ENCODE measurements at regions not wholly inside any gene's neighbourhood (a gene's known extent, or its start where the extent isn't known, plus 50 kb on each side); places are given as distances from the start of the nearest gene placed in this dataset.
"Not testable (repeated sequence)": the region's sequence is repeated elsewhere in the genome, so short reads cannot be mapped to it uniquely, and the experiment has no call there.

GRCh38 chr2:8505311-8505920, 176.4 kb upstream of the ID2 start:
- DNase-seq = no peak

GRCh38 chr2:8506746-8507145, 175.1 kb upstream of the ID2 start:
- no peak for DNase-seq

DNA sequence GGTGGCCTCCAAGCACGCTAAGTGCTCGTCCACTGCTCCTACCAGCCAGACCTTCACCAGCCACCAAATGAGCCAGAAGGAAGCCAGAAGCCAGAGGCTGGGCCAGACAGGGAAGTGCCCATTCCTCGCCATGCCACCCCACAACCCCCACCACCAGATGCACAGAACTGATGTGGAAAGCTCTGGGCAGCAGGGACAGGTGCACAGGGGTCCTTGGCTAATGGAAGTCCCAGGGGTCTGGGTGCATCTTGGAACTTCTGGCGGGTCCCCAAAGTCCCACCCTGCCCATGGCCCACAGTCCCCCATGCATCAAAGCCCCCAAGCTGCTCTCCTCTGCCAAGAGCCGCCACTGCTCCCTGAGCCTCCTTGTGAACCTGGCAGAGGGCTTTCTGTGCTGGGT, 173.1 kb upstream of the ID2 start:
- no peak for DNase-seq

- no peak for DNase-seq
Observed at GRCh38 chr2:8509621-8510020, 172.2 kb upstream of the ID2 start.

DNA sequence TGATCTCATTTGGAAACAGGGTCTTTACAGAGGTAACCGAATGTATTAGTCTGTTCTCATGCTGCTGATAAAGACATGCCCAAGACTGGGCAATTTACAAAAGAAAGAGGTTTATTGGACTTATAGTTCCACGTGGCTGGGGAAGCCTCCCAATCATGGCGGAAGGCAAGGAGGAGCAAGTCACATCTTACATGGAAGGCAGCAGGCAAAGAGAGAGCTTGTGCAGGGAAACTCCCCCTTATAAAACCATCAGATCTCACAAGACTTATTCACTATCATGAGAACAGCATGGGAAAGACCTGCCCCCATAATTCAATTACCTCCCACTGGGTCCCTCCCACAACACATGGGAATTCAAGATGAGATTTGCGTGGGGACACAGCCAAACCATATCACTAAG, 171.8 kb upstream of the ID2 start:
- DNase-seq = not testable (repeated sequence)

- DNase-seq = no peak
Observed at GRCh38 chr2:8510519-8510918, 171.3 kb upstream of the ID2 start.

GRCh38 chr2:8511868-8512612, 169.8 kb upstream of the ID2 start:
- no peak for DNase-seq

DNA sequence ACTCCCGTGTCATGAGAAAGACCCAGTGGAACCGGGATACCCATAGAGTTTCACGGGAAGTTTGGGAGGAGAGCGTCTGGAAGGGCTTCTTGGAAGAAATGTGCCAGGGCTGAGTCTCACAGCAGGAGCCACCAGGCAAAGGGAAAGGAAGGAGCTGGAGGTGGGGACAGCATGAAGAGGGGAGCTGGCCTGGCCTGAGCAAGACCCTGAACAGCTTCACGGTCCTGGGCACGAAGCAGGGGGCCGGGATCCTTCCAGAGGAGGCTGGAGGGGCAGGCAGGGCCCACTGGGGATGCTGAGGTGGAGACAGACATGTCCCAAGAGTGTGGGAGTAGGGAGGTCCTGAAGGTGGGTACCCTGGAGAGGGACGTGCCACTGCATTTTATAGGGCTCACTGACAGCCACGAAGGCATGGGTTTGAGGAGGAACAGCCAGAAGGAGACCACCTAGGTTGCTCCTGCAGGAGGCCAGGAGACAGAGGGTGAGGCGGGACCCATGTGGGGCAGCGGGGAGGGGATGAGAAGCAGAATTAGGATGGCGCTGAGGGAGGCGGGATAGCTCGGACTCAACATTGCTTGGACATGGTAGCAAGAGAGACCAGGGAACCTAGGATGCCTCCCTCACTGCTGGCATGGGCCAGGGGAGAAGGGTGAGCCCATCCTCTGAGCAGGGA, 168.1 kb upstream of the ID2 start:
- DNase-seq = no peak

DNA sequence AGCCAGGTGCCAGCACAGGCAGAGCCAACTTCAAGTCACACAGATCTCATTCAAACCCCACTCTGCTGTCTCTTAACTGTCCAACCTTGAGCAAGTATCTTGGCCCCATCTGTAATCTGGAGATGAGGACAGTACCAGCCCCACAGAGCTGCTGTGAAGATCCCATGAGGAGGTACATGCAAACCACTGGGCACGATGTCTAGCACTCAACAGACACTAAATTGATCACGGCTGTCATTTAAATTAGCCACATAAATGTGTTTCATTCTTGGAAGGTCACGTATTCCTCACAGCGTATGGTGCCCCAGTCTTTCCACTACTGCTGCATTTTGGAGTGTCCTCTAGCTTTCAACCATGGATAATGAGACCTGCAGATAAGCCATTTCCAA, 167.6 kb upstream of the ID2 start:
- no peak for DNase-seq

GRCh38 chr2:8514796-8515758, 166.8 kb upstream of the ID2 start:
- peak; percentile 54 for DNase-seq

DNA sequence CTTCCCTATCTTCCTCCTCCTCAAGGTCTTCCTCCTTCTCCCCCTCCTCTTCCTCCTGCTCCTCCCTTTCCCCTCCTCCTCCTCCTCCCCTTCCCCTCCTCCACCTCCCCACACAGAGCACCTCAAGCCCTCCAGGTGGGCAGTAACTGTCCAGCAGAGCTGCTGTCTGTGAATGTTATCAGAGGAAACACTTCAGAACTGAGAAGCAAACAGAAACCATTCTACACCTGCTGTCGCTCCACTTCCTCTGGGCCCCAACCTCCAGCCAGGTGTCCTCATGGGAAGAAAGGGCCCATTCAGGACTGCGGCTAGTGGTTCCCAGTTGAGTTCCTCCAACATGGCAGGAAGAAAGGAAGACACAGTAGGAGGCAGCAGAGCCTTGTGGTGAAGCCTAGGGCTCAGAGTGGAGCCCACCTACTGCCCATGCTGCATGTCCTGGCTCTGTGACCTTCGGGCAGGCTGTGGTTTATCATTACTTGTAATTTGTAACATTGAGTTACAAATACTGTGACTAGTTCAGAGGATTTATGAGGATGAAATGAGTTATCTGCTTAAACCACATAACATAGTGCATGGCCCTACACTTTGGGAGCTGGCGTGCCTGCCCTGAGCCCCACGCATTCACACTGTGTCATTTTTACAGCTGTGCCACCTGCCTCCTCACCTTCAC, 165.9 kb upstream of the ID2 start:
- no peak for DNase-seq

GRCh38 chr2:8517850-8518498, 163.9 kb upstream of the ID2 start:
- no peak for DNase-seq

GRCh38 chr2:8518979-8519668, 162.7 kb upstream of the ID2 start:
- DNase-seq = no peak

- no peak for DNase-seq
Observed at GRCh38 chr2:8520791-8521344, 161.0 kb upstream of the ID2 start.

DNA sequence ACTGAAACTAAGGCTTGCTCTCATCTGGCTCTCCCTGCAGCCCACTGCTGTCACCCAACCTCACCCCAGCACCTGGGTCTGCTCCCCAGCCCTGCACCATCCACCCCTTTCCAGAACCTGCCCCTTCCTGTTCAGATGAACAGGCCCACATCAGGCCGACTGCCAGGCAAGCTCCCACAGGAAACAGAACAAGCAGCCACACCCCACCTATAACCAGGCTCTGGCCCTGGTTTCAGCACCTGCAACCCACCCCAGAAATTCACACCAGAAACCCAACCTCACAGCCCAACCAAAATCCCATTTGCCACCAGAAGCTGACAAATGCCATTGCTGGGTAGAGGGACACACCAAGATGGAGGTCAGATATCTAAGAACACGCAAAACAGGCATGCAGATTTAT, 159.2 kb upstream of the ID2 start:
- no peak for DNase-seq

DNA sequence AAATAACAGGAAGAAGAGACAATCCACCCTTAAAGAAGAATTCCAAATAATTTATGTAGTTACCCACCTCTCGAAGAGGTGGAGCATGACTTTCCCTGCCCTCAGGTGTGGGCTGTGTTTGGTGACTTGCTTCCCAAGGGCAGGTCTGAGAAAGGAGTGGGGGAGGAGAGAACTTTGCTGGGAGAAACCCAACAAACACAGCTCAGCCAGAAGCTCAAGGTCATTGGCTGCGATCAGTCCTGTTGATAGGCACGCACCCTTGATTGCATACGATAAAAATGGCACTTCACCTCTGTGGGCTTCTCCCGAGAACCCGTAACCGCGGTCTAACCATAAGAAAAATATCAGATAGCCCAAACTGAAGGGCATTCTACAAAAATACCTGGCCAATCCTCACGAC, 157.5 kb upstream of the ID2 start:
- DNase-seq = no peak

DNA sequence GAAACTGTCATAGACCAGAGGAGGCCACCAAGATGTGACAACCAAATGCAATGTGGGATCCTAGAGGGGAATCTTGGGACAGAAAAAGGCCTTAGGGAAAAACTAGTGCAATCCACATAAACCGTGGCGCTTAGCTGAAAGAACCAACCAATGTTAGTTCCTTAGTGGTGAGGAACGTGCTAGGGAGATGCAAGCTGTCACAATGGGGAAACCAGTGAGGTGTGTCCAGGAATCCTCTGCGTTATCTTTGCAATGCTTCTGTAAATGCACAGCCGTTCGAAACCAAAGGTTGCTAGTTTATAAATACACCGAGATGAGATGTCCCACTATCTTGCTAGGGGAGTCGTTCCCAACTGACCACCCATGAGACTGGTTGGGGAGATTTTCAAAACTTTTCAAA, 157.0 kb upstream of the ID2 start:
- no peak for DNase-seq

DNA sequence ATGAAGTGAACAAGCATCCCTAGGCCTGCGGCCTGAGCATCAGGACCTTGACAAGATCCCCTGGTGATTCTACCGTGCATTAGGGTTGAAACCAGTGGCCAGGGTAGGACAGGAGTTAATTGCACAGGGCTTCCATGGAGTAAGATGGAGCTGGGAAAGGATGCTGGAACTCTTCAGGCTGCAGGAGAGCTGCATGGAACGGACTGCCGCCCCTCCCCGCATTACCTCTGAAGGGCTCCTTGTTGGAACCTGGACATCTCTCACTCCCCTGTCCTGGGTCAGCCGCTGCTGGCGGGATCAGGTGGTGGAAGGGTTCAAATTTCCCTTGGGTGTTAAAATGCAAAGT, 156.6 kb upstream of the ID2 start:
- no peak for DNase-seq

DNA sequence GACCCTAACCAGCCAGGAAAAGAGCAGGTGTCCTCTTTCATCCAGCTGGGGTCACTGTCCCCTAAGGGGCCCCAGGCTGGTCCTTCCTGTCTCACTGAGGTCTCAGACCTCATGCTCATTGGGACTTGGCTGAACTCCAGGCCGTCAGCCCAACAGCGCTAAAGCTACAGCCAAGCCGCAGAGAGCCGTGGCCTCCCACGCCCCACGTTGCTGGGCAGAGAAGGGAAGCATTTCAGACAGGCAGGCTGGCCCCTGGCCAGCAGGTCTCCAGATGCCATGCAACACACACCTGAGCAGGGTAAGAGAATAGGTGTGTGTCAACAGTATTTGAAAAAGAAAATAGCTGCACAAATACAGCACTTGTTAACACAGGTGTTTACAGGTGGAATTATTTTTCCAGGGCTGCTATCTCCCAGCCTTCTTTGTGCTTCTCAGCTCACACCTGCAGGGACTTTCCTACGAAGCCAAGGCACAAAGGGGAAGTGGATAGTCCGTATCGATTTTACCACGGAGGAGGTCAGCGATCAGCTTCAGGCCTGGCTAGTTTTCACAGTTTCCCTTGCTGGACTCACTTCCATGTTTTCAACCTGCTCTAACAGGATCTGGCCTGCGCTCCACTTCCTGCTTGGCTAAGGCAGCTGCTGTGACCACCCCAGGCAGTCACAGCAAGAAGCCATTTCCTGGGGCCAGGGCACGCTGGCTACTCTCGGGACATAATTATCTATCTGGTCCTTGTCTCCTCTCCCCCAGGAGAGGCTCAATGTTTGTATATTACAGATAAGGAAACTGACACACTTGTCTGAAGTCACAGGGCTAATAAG, 156.1 kb upstream of the ID2 start:
- DNase-seq = peak; percentile 58

DNA sequence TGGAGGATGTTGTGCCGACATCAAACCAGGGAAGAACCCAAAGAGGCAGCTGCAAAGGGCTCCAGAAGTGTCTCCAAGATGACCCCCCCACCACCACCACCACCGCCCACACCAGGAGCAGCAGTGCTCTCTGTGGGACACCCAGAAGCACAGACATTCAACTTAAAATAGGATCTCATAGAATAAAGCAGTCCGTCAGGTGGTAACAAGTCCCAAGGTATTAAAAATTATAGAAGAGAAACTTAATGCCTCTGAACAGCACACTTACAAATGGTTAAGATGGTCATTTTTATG, 155.5 kb upstream of the ID2 start:
- DNase-seq = no peak

- no peak for DNase-seq
Observed at GRCh38 chr2:8527031-8527430, 154.8 kb upstream of the ID2 start.

Measured in CD4-positive, alpha-beta T cell treated with Interferon gamma for 1 hour (primary cell).